MM.1S (cell line): ENCODE measurements at regions not wholly inside any gene's neighbourhood (a gene's known extent, or its start where the extent isn't known, plus 50 kb on each side); places are given as distances from the start of the nearest gene placed in this dataset.

ENCODE experiments used
- DNase-seq: peaks from one replicate; pipeline ENCODE4 v3.0.0-alpha.2; 2015
- H2AFZ ChIP-seq: fragments of 300-600 bp; sonication (generic); 2 replicates; pipeline ENCODE4 v1.6.0; 2016; ENCODE audit warnings: antibody characterized with exemption, low read length
- H3F3A ChIP-seq: fragments of 300-600 bp; sonication (generic); 2 replicates; pipeline ENCODE4 v1.6.1; 2016; ENCODE audit warnings: mild to moderate bottlenecking, antibody characterized with exemption, low read length, moderate library complexity, mixed read lengths; ENCODE audit not compliant: insufficient read depth
- H3K27ac ChIP-seq: fragments of 300-600 bp; sonication (generic); 2 replicates; pipeline ENCODE4 v1.5.1; 2016; ENCODE audit warnings: mild to moderate bottlenecking, low read length
- H3K27me3 ChIP-seq: fragments of 300-600 bp; sonication (generic); replicated peaks from 2 replicates; pipeline ENCODE4 v1.6.0; 2016; ENCODE audit warnings: low read length; ENCODE audit not compliant: insufficient read depth
- H3K36me3 ChIP-seq: fragments of 300-600 bp; sonication (generic); replicated peaks from 2 replicates; pipeline ENCODE4 v1.6.1; 2016; ENCODE audit warnings: mild to moderate bottlenecking, low read length, mixed read lengths; ENCODE audit not compliant: insufficient read depth
- H3K4me1 ChIP-seq: fragments of 300-600 bp; sonication (generic); 2 replicates; pipeline ENCODE4 v1.6.1; 2016; ENCODE audit warnings: low read length, mixed read lengths
- H3K4me2 ChIP-seq: fragments of 300-600 bp; sonication (generic); 2 replicates; pipeline ENCODE4 v1.6.0; 2016; ENCODE audit warnings: low read depth, low read length
- H3K4me3 ChIP-seq: fragments of 300-600 bp; sonication (generic); 2 replicates; pipeline ENCODE4 v1.5.1; 2016; ENCODE audit warnings: low read length, mixed read lengths
- H3K79me2 ChIP-seq: fragments of 300-600 bp; sonication (generic); 2 replicates; pipeline ENCODE4 v1.6.1; 2016; ENCODE audit warnings: mixed run types, low read length, mixed read lengths
- H3K9ac ChIP-seq: fragments of 300-600 bp; sonication (generic); 2 replicates; pipeline ENCODE4 v1.6.1; 2016; ENCODE audit warnings: low read length, mixed read lengths
- H3K9me2 ChIP-seq: fragments of 300-600 bp; sonication (generic); replicated peaks from 2 replicates; pipeline ENCODE4 v1.6.1; 2016; ENCODE audit warnings: mild to moderate bottlenecking, low read length, mixed read lengths; ENCODE audit not compliant: insufficient read depth
- H3K9me3 ChIP-seq: fragments of 300-600 bp; sonication (generic); replicated peaks from 2 replicates; pipeline ENCODE4 v1.6.1; 2016; ENCODE audit warnings: mild to moderate bottlenecking, low read length, mixed read lengths; ENCODE audit not compliant: insufficient read depth
- H4K20me1 ChIP-seq: fragments of 300-600 bp; sonication (generic); 2 replicates; pipeline ENCODE4 v1.6.1; 2016; ENCODE audit warnings: mild to moderate bottlenecking, low read length, moderate library complexity, mixed read lengths; ENCODE audit not compliant: insufficient read depth
- EZH2 ChIP-seq: fragments of 300-600 bp; sonication (generic); optimal IDR thresholded peaks from 2 replicates; pipeline ENCODE3; 2017; ENCODE audit warnings: low read depth, mild to moderate bottlenecking, antibody characterized with exemption, low read length, mixed read lengths
- EZH2phosphoT487 ChIP-seq: fragments of 300-600 bp; sonication (generic); IDR thresholded peaks from 2 replicates; pipeline ENCODE4 v1.6.1; 2018; ENCODE audit warnings: antibody characterized with exemption, low read length
- TF ChIP-seq, protein P1 (sequence below): fragments of 300-600 bp; sonication (generic); IDR thresholded peaks from 2 replicates; pipeline ENCODE4 v1.5.1; 2016; ENCODE audit warnings: antibody characterized with exemption, low read length, mixed read lengths

DNA sequence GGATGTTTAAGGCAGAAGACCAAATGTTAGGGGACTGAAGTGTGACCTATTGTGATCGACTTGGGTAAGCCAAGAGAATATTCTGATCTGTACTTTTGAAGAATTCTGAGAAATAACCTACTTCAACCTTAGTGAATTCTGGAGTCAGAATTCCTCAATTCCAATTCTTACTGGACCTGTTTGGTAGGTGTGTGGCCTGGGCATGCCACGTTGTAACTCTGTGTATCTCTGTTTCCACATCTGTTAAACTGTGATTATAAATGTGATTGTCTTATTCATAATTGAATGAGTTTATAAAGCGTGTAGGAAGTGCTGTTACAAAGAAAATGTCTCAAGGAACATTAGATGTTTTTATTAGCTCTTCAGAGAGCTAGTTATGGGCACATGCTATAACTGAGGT, 64.5 kb downstream of the TUSC1 start:
- Histone ChIP-seq H4K20me1 (no peaks in the 10 kb centered on the region), H3K4me2 (no peak overlapping the region), H3K36me3 (no peaks in the 10 kb centered on the region), H3K27ac (no peak overlapping the region), H3K27me3 (no peaks in the 10 kb centered on the region), H2AFZ (no peak overlapping the region), H3K4me1 (no peaks in the 10 kb centered on the region), H3K4me3 (no peak overlapping the region), H3F3A (no peaks in the 10 kb centered on the region), H3K9me3 (no peaks in the 10 kb centered on the region), H3K79me2 (no peaks in the 10 kb centered on the region), H3K9me2 (no peaks in the 10 kb centered on the region), H3K9ac (no peak overlapping the region)
- TF ChIP-seq EZH2 (no peak), EZH2phosphoT487 (no peak)
- TF ChIP-seq, protein P1, sequence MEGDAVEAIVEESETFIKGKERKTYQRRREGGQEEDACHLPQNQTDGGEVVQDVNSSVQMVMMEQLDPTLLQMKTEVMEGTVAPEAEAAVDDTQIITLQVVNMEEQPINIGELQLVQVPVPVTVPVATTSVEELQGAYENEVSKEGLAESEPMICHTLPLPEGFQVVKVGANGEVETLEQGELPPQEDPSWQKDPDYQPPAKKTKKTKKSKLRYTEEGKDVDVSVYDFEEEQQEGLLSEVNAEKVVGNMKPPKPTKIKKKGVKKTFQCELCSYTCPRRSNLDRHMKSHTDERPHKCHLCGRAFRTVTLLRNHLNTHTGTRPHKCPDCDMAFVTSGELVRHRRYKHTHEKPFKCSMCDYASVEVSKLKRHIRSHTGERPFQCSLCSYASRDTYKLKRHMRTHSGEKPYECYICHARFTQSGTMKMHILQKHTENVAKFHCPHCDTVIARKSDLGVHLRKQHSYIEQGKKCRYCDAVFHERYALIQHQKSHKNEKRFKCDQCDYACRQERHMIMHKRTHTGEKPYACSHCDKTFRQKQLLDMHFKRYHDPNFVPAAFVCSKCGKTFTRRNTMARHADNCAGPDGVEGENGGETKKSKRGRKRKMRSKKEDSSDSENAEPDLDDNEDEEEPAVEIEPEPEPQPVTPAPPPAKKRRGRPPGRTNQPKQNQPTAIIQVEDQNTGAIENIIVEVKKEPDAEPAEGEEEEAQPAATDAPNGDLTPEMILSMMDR, result no peak
- DNase-seq, result no peak

DNA sequence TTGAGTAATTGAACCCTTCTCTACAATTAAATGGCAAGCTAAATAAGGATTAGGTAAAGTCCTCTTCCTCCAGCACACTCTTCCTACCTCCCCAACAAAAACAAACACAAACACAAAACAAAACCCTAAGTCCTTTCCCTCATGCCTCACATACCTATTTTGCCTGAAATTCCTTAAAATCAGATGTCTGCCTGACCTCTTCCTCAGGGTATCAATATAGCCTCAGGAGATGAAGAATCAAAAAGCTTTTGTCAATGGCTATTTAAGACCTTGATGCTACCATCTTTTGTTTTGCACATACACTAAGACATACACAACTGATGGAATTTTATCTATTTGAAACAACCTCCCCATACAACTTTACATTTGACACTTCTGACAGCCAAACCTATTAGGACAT, 75.1 kb downstream of the TUSC1 start:
- H3K36me3 ChIP-seq, result no peaks in the 10 kb centered on the region
- H4K20me1 ChIP-seq, result no peaks in the 10 kb centered on the region
- H3K27ac ChIP-seq, result no peak overlapping the region
- H3K4me3 ChIP-seq, result no peak overlapping the region
- no peaks in the 10 kb centered on the region for H3K4me1 ChIP-seq
- H3F3A ChIP-seq, result no peaks in the 10 kb centered on the region
- H3K4me2 ChIP-seq, result no peak overlapping the region
- no peak for TF ChIP-seq EZH2
- TF ChIP-seq, protein P1, result no peak
- no peak for TF ChIP-seq EZH2phosphoT487
- H3K79me2 ChIP-seq, result no peaks in the 10 kb centered on the region
- no peaks in the 10 kb centered on the region for H3K9me2 ChIP-seq
- H2AFZ ChIP-seq, result no peak overlapping the region
- no peaks in the 10 kb centered on the region for H3K27me3 ChIP-seq
- no peak for DNase-seq
- H3K9me3 ChIP-seq, result no peaks in the 10 kb centered on the region
- H3K9ac ChIP-seq, result no peak overlapping the region

GRCh38 chr9:25602400-25603044, 75.7 kb downstream of the TUSC1 start:
- H3F3A ChIP-seq, result no peaks in the 10 kb centered on the region
- H2AFZ ChIP-seq, result no peak overlapping the region
- no peak overlapping the region for H3K27ac ChIP-seq
- H4K20me1 ChIP-seq, result no peaks in the 10 kb centered on the region
- H3K4me2 ChIP-seq, result no peak overlapping the region
- TF ChIP-seq EZH2, result no peak
- TF ChIP-seq EZH2phosphoT487, result no peak
- TF ChIP-seq, protein P1, result no peak
- H3K4me3 ChIP-seq, result no peak overlapping the region
- H3K36me3 ChIP-seq, result no peaks in the 10 kb centered on the region
- H3K4me1 ChIP-seq, result no peaks in the 10 kb centered on the region
- H3K27me3 ChIP-seq, result no peaks in the 10 kb centered on the region
- no peaks in the 10 kb centered on the region for H3K79me2 ChIP-seq
- no peaks in the 10 kb centered on the region for H3K9me3 ChIP-seq
- H3K9ac ChIP-seq, result no peak overlapping the region
- no peak for DNase-seq
- no peaks in the 10 kb centered on the region for H3K9me2 ChIP-seq
